T-helper 2 cell treated with Interferon-gamma antibody and Interleukin-4, amounts not matched to agents 5 μg/mL and 100 μg/mL, for 36 hours (primary cell): ENCODE measurements at regions not wholly inside any gene's neighbourhood (a gene's known extent, or its start where the extent isn't known, plus 50 kb on each side); places are given as distances from the start of the nearest gene placed in this dataset.
A peak's percentile ranks its signal among the peaks of the same experiment; 100 is the strongest.

Source experiments
- DNase-seq: peaks from one replicate; pipeline ENCODE4 v3.0.0; 2021; ENCODE audit warnings: low spot score
- H3K27ac Mint-ChIP-seq: one replicate; pipeline ENCODE4 v1.8.0; 2021; ENCODE audit warnings: mild to moderate bottlenecking, mixed read lengths
- H3K27me3 Mint-ChIP-seq: one replicate; pipeline ENCODE4 v1.8.0; 2021; ENCODE audit warnings: low read depth, mixed read lengths
- H3K36me3 Mint-ChIP-seq: one replicate; pipeline ENCODE4 v1.8.0; 2021; ENCODE audit warnings: low read depth, mixed read lengths
- H3K4me1 Mint-ChIP-seq: one replicate; pipeline ENCODE4 v1.8.0; 2021; ENCODE audit warnings: low read depth, mixed read lengths
- H3K4me3 Mint-ChIP-seq: one replicate; pipeline ENCODE4 v1.8.0; 2022; ENCODE audit warnings: mild to moderate bottlenecking, moderate library complexity, mixed read lengths
- H3K9me3 Mint-ChIP-seq: one replicate; pipeline ENCODE4 v1.8.0; 2021; ENCODE audit warnings: mixed read lengths

DNA sequence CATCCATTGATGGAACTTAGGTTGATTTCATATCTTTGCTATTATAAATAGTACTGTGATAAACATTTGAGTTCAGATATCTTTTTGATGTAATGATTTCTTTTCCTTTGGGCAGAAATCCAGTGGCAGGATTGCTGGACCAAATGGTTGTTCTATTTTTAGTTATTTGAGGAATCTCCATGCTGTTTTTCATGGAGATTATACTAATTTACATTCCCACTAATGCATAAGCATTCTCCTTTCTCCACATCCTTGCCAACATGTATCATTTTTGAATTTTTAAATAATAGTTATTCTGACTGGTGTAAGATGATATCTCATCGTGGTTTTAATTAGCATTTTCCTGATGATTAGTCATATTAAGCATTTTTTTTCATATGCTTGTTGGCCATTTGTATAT is 144.0 kb upstream of the SUCLG2 start:
- no peaks in the 10 kb centered on the region for H3K36me3 Mint-ChIP-seq
- H3K27ac Mint-ChIP-seq, result no peak overlapping the region
- peaks cover 1% of the 10 kb centered on the region for H3K4me1 Mint-ChIP-seq
- no peak overlapping the region for H3K4me3 Mint-ChIP-seq
- no peak for DNase-seq
- H3K27me3 Mint-ChIP-seq, result peaks cover 2% of the 10 kb centered on the region
- peaks cover 5% of the 10 kb centered on the region for H3K9me3 Mint-ChIP-seq

DNA sequence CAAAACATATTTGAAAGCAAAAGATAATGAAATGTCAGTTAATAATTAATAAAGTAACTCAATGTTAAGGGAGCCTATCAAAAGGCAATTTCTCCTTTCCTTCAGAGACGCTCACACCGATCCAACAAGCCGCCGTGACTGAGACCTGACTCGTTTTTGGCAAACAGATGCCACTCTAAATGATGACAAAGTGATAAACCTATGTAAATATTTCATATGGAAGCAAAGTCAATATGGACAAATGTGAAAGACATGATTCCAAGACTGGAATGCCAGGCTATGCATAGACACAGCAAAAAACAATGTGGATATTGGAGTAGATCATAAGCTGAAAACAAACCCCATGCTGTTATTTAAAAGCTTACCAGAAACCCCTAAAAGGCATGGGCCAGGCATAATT is 137.2 kb upstream of the SUCLG2 start:
- Mint-ChIP-seq H3K27me3 (peaks cover 3% of the 10 kb centered on the region), H3K4me3 (no peak overlapping the region), H3K27ac (no peak overlapping the region), H3K9me3 (no peaks in the 10 kb centered on the region), H3K36me3 (no peaks in the 10 kb centered on the region), H3K4me1 (peaks cover 5% of the 10 kb centered on the region)
- DNase-seq, result no peak

DNA sequence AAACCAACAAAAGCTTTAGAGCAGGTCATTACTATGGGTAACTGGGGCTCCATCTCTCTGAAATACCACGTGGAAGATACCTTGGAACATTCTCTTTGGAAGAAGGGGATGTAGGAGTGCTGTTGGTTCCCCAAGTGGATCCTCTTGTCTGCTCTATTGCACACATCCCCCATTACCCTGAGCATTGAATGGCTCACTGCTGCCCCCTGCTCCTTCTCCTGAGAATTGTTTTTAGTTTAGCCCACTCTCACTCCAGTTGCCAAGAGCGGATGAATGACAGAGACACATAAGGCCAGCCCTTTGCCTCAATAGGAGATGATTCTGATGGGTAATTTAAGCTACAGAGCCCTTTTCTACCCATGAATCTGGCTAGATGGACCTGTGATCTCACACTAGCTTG is 135.6 kb upstream of the SUCLG2 start:
- peaks cover 4% of the 10 kb centered on the region for H3K4me1 Mint-ChIP-seq
- H3K27me3 Mint-ChIP-seq, result peaks cover 3% of the 10 kb centered on the region
- no peak overlapping the region for H3K27ac Mint-ChIP-seq
- no peaks in the 10 kb centered on the region for H3K36me3 Mint-ChIP-seq
- H3K9me3 Mint-ChIP-seq, result no peaks in the 10 kb centered on the region
- DNase-seq, result peak; percentile 22
- no peak overlapping the region for H3K4me3 Mint-ChIP-seq

DNA sequence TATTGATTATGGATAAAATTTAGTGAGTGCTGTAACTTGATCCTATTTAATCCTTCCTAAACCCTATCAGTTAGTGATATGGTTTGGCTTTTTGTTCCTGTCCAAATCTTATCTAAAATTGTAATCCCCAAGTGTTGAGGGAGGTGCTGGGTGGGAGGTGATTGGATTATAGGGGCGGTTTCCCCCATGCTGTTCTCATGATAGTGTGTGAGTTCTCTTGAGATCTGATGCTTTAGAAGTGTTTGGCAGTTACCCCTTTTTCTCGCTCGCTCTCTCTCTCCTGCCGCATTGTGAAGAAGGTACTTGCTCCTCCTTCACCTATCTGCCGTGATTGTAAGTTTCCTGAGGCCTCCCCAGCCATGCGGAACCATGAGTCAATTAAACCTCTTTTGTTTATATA is 134.0 kb upstream of the SUCLG2 start:
- H3K36me3 Mint-ChIP-seq, result no peaks in the 10 kb centered on the region
- DNase-seq, result no peak
- no peak overlapping the region for H3K27ac Mint-ChIP-seq
- H3K4me3 Mint-ChIP-seq, result no peak overlapping the region
- peaks cover 4% of the 10 kb centered on the region for H3K4me1 Mint-ChIP-seq
- peaks cover 3% of the 10 kb centered on the region for H3K9me3 Mint-ChIP-seq
- H3K27me3 Mint-ChIP-seq, result peaks cover 3% of the 10 kb centered on the region

DNA sequence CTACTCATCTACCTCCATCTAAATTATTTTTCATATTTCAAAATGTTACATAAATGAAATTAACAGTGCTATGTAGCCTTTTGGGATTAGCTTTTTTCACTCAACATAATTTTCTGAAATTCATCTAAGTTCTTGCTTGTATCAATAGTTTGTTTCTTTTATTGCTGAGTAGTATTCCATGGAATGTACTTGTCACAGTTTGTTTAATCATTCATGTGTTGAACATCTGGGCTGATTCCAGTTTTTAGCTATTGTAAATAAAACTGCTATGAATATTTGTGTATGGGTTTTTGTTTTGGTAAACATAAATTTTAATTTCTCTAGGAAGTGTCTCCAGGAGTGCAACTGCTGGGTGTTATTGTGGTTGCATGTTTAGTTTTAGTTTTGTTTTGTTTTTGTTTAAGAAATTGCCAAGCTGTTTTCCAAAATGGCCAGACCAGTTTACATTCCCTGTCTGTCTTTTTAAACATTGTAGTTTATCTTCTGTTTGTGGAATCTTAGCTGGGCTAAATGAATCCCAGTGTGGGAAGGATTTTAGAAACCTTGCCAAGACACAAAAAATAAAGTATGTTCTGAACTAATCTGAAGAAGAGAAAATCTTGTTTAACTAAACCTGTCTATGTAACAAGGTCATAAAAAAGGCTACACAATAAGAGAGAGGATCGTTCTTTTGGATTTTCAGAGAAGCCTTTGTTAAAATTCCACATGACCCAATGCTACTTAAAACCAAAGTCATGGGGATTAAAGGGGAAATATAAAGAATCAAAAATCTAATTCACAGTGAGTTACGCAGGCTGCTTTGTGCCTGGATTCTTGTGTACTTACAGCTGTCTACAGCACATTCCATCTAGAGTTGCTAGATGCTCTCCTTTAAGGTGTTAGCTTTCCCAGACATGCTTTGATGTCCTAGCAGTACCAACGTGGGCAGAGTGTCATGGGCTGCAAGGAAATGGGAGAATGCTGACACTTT is 129.2 kb upstream of the SUCLG2 start:
- no peak for DNase-seq
- peaks cover 3% of the 10 kb centered on the region for H3K9me3 Mint-ChIP-seq
- no peaks in the 10 kb centered on the region for H3K36me3 Mint-ChIP-seq
- H3K27ac Mint-ChIP-seq, result no peak overlapping the region
- H3K4me3 Mint-ChIP-seq, result no peak overlapping the region
- H3K4me1 Mint-ChIP-seq, result no peaks in the 10 kb centered on the region
- peaks cover 1% of the 10 kb centered on the region for H3K27me3 Mint-ChIP-seq

DNA sequence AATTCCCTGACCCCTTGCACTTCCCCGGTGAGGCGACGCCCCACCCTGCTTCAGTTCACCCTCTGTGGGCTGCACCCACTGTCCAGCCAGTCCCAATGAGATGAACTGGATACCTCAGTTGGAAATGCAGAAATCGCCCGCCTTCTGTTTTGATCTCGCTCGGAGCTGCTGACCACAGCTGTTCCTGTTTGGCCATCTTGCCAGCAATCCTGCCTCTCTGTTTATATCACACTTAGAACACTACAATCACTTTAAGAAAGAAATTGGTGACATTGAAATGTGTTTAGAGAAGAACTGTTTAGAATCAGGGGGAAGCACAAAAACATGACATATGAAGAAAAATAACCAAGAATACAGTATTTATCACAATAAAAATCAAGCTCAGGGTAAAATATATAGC is 127.5 kb upstream of the SUCLG2 start:
- no peak for DNase-seq
- H3K4me3 Mint-ChIP-seq, result no peak overlapping the region
- no peaks in the 10 kb centered on the region for H3K4me1 Mint-ChIP-seq
- H3K27ac Mint-ChIP-seq, result no peak overlapping the region
- no peaks in the 10 kb centered on the region for H3K36me3 Mint-ChIP-seq
- no peaks in the 10 kb centered on the region for H3K27me3 Mint-ChIP-seq
- H3K9me3 Mint-ChIP-seq, result peaks cover 9% of the 10 kb centered on the region

DNA sequence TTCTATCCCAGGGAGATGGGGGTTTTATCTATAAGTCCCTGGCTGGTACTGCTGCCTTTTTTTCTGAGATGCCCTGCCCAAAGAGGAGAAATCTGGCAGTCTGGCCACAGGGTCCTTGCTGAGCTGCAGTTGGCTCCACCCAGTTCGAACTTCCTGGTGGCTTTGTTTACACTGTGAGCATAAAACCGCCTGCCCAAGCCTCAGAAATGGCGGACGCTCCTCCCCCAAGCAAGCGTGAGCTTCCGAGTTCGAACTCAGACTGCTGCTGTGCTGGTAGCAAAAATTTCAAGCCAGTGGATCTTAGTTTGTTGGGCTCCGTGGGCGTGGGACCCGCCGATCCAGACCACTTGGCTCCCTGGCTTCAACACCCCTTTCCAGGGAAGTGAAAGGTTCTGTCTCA is 126.8 kb upstream of the SUCLG2 start:
- peaks cover 12% of the 10 kb centered on the region for H3K9me3 Mint-ChIP-seq
- H3K36me3 Mint-ChIP-seq, result no peaks in the 10 kb centered on the region
- H3K4me1 Mint-ChIP-seq, result no peaks in the 10 kb centered on the region
- no peak overlapping the region for H3K27ac Mint-ChIP-seq
- no peaks in the 10 kb centered on the region for H3K27me3 Mint-ChIP-seq
- no peak for DNase-seq
- H3K4me3 Mint-ChIP-seq, result no peak overlapping the region

DNA sequence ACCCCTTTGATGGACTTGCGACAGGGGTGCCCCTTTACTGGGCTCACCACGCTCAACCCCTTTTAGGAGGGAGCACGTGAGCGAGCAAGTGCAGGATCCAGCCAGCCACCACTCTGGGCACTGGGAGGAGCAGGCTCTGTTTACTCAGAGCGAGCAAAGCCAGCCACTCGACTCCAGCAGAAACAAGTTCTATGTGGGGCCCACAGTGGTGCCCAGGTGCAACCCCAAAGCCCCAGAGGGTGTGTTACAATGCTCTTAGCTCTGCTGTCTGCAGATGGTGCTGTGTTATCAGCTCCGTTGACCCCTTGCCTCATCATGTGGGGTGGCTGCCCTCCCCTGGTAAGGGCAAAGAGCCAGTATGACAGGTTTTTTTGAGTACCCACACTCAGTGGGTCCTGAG is 120.3 kb upstream of the SUCLG2 start:
- H3K4me3 Mint-ChIP-seq, result no peak overlapping the region
- no peaks in the 10 kb centered on the region for H3K36me3 Mint-ChIP-seq
- H3K9me3 Mint-ChIP-seq, result peaks cover 8% of the 10 kb centered on the region
- H3K27ac Mint-ChIP-seq, result no peak overlapping the region
- DNase-seq, result no peak
- no peaks in the 10 kb centered on the region for H3K4me1 Mint-ChIP-seq
- H3K27me3 Mint-ChIP-seq, result peaks cover 2% of the 10 kb centered on the region

DNA sequence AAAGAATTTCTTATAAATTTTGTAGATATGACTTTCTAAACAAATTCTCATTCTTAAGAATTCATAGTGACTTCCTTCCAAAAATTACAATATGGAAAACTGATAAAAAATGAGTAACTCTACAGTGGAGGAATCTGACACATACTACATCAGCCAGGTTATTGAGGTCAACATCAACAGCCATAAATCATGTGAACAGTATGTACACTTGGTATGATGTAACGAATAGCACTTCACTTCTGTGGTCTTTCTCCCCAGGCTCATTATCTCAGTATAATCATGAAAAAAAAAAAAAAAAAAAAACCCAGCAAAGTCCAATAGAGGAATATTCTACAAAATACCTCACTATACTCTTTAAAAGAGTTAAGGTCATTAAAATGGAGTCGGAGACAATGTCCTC is 111.2 kb upstream of the SUCLG2 start:
- Mint-ChIP-seq H3K4me3 (no peak overlapping the region), H3K27me3 (peaks cover 2% of the 10 kb centered on the region), H3K9me3 (peaks cover 32% of the 10 kb centered on the region), H3K27ac (no peak overlapping the region), H3K4me1 (no peaks in the 10 kb centered on the region), H3K36me3 (peaks cover 2% of the 10 kb centered on the region)
- DNase-seq, result no peak

DNA sequence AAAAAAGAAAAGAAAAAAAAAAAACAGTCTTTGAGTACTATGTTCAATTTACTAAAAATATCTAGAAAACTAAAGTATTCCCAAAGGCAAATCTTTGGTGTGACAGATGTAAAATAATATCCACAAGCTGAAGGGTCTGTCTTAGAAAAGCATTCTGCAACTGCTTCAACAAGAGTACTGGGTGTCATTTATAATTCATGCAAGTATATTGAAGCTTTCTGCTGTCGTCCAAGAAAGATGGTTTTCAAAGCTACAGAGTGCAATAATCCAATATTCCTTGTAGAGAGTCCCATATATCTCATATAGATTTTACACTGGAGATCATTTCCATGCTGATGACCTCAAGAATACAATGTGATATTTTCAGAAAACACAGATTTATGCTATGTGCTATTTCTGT is 90.9 kb upstream of the SUCLG2 start:
- Mint-ChIP-seq H3K27me3 (no peaks in the 10 kb centered on the region), H3K4me3 (no peak overlapping the region), H3K27ac (no peak overlapping the region)

DNA sequence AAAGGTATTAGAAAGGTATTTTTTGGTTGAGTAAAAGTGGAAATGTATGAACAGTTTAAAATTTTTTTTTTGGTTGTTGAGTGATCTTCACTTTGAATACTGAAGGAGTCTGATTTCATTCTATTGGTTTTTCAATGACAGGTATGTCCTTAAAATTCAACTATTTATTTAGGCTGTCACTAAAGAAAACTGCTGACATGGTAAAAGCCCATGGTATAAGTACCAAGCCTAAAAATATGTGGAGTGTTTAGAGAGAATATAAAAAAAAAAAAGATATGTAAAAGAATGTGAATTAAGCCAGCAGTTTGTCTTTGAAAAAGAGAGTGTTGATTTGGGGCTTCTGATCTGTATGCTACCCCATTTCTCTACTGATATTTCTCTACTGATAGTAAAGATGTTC is 90.3 kb upstream of the SUCLG2 start:
- no peak for DNase-seq
- H3K4me3 Mint-ChIP-seq, result no peak overlapping the region
- H3K4me1 Mint-ChIP-seq, result no peaks in the 10 kb centered on the region
- no peaks in the 10 kb centered on the region for H3K27me3 Mint-ChIP-seq
- no peak overlapping the region for H3K27ac Mint-ChIP-seq
- H3K36me3 Mint-ChIP-seq, result no peaks in the 10 kb centered on the region
- peaks cover 11% of the 10 kb centered on the region for H3K9me3 Mint-ChIP-seq

More for the DNA sequence above, 90.9 kb upstream of the SUCLG2 start:
- Mint-ChIP-seq H3K36me3 (no peaks in the 10 kb centered on the region), H3K4me1 (no peaks in the 10 kb centered on the region), H3K9me3 (peaks cover 15% of the 10 kb centered on the region)
- DNase-seq, result no peak

DNA sequence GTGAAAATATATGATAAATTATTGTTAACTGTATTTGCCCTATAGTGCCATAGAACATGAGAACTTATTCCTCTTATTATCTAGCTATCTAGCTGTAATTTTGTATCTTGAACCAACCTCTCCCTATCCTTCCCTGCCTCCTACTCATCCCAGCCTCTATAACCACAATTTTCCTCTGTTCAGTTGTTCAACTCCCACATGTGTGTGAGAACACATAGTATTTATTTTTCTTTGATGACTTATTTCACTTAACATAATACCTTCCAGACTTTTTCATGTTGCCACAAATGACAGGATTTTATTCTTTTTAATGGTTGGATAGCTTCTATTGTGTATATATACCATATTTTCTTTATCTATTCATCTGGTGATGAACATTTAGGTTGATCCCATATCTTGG is 85.4 kb upstream of the SUCLG2 start:
- no peak for DNase-seq
- Mint-ChIP-seq H3K9me3 (peaks cover 4% of the 10 kb centered on the region), H3K4me3 (no peak overlapping the region), H3K27ac (no peak overlapping the region), H3K36me3 (no peaks in the 10 kb centered on the region), H3K4me1 (peaks cover 4% of the 10 kb centered on the region), H3K27me3 (no peaks in the 10 kb centered on the region)

DNA sequence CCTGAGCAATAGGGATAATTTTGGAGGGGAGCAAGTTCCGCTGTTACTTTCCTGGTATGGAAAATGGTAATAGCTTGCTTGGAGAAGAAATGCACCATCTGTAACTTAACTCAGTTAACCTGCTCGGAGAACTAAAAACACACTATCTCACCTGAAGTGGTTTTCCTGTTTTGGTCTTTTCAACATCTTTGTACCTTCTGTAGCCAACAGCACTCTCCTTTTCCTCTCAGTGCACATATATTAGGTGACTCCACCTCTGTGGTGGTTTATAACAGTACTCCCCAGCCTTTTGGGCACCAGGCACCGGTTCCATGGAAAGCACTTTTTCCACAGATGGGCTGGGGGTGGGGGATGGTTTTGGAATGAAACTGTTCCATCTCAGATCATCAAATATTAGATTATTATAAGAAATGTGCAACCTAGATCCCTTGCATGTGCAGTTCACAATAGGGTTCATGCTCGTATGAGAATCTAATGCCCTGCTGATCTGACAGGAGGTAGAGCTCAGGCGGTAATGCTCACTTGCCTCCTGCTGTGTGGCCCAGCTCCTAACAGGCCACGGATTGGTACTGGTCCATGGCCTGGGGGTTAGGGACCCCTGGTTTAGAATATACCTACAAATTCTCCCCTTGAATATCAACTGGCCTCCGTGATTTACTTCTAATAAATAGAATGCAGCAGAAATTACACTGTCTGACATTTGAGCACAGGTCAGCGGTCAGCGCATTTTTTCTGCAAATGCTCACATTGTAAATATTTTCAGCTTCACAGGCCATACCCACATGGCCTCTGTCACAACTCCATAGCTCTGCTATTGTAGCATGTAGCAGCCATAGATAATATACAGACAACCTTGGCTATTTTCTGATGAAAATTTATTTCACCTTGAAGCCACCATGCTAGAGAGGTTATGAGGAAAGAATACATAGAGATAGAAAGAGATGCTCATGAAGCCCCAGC is 83.8 kb upstream of the SUCLG2 start:
- H3K9me3 Mint-ChIP-seq, result peaks cover 4% of the 10 kb centered on the region
- no peak for DNase-seq
- H3K27me3 Mint-ChIP-seq, result no peaks in the 10 kb centered on the region
- no peak overlapping the region for H3K4me3 Mint-ChIP-seq
- H3K36me3 Mint-ChIP-seq, result no peaks in the 10 kb centered on the region
- no peak overlapping the region for H3K27ac Mint-ChIP-seq
- H3K4me1 Mint-ChIP-seq, result peaks cover 4% of the 10 kb centered on the region

DNA sequence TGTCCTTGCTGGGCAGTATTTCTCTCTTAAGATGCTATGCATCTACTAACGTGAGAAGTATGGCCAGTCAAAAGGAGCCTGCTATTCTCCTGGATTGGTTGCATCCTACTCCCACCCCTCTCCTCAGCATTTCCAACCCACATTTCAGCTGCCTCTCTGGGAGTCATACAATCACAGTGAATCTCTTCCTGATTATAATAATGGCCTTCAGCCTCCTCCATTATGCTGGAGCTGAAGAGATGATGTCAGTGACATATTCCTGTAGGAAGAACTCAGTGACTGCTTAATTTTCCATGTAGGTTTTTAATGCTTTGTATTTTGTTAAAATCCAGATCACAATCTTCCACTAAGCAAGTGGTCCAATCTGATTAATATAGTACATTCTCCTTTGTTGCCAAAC is 82.7 kb upstream of the SUCLG2 start:
- Mint-ChIP-seq H3K27me3 (no peaks in the 10 kb centered on the region), H3K9me3 (no peaks in the 10 kb centered on the region), H3K36me3 (no peaks in the 10 kb centered on the region), H3K4me3 (no peak overlapping the region), H3K27ac (no peak overlapping the region), H3K4me1 (peaks cover 4% of the 10 kb centered on the region)
- no peak for DNase-seq
